ENCODE measurements at regions not wholly inside any gene's neighbourhood (a gene's known extent, or its start where the extent isn't known, plus 50 kb on each side); places are given as distances from the start of the nearest gene placed in this dataset.

GRCh38 chr18:45349467-45349866 is 265.8 kb upstream of the SLC14A2 start:
- H3K79me2 ChIP-seq (ENCODE audit: low read length) = no peaks in the 10 kb centered on the region
- intact Hi-C loops (cut with micrococcal nuclease) = no loop called here
- no peak overlapping the region for H3K9ac ChIP-seq (ENCODE audit: low read length)
- H3K4me1 ChIP-seq (ENCODE audit: insufficient read depth, low read length) = peaks cover 9% of the 10 kb centered on the region
- H3K36me3 ChIP-seq (ENCODE audit: low read depth, low read length) = no peaks in the 10 kb centered on the region
- H3K9me3 ChIP-seq (ENCODE audit: low read length) = no peaks in the 10 kb centered on the region
- H2AFZ ChIP-seq (ENCODE audit: low read length) = no peak overlapping the region
- DNase-seq (no peak), ATAC-seq (no peak)
- no peaks in the 10 kb centered on the region for H3K9me2 ChIP-seq (replicated peaks; ENCODE audit: low read length)
- CTCF ChIA-PET = no interaction called here
- H3K4me3 ChIP-seq (ENCODE audit: low read length) = no peak overlapping the region
- H3K27ac ChIP-seq (ENCODE audit: low read length) = no peak overlapping the region
- no peak overlapping the region for H3K4me2 ChIP-seq (ENCODE audit: low read length)
- no peaks in the 10 kb centered on the region for H4K20me1 ChIP-seq (ENCODE audit: low read length)
- no peak for TF ChIP-seq EZH2 (IDR thresholded peaks at IDR 0.05; ENCODE audit: low read length, unreplicated experiment)
- TF ChIP-seq EZH2phosphoT487 (IDR thresholded peaks at IDR 0.05; ENCODE audit: borderline replicate concordance, low read length) = no peak
- TF ChIP-seq CTCF (conservative IDR thresholded peaks at IDR 0.05; ENCODE audit: low read depth, low read length) = no peak
- no TSS peak for BruUV-seq (replicated peaks)
- H3K27me3 ChIP-seq (ENCODE audit: low read length) = no peaks in the 10 kb centered on the region
- POLR2A ChIA-PET (ENCODE audit: unreplicated experiment) = no interaction called here
- no peaks in the 10 kb centered on the region for H3F3A ChIP-seq (ENCODE audit: low read length, unreplicated experiment)

DNA sequence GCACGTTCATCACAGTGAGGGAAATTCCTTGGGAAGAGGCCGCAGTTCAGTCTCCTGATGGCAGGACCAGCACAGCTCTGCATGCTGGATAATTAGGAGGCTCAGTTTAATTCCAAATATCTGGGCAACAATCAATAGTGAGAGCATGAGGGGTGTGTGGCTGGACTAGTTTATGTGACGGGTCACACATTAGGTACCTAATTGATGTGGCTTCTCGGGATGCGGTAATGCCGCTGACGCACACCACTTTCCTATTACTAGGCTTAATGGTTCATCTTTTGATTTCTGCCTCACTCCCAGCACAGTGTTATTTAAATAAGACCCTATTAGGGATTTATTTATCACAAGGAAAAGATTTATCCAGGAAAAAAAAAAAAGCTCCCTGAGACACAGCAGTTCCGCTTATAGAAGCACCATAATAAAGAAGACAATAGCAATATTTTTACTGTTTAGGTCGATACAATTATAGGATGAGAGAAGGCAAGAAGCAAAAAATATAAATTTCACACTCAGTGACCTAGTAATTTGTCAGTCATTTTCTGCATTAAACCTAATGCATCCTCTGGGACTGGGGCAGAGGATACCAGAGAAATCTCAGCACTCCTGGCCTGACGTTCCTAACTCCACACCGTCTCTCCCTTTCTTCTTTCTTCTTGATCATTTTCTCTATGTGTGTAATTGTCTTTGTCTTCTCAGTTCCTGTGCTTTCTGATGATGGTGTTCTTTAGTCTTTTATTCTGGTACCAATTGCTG is 264.7 kb upstream of the SLC14A2 start:
- H3K79me2 ChIP-seq (ENCODE audit: low read length) = no peaks in the 10 kb centered on the region
- H3K4me1 ChIP-seq (ENCODE audit: insufficient read depth, low read length) = peaks cover 9% of the 10 kb centered on the region
- H3K9me2 ChIP-seq (replicated peaks; ENCODE audit: low read length) = no peaks in the 10 kb centered on the region
- H2AFZ ChIP-seq (ENCODE audit: low read length) = no peak overlapping the region
- no peaks in the 10 kb centered on the region for H4K20me1 ChIP-seq (ENCODE audit: low read length)
- no peak overlapping the region for H3K9ac ChIP-seq (ENCODE audit: low read length)
- CTCF ChIA-PET = interaction anchor here (0.6 kb wide), 1 partner anchor 1227 kb away, joined by 3 read pairs; no protein-coding TSS in a partner anchor
- BruUV-seq (replicated peaks) = no TSS peak
- DNase-seq = no peak
- TF ChIP-seq EZH2phosphoT487 (IDR thresholded peaks at IDR 0.05; ENCODE audit: borderline replicate concordance, low read length) (no peak), CTCF (conservative IDR thresholded peaks at IDR 0.05; ENCODE audit: low read depth, low read length) (no peak), EZH2 (IDR thresholded peaks at IDR 0.05; ENCODE audit: low read length, unreplicated experiment) (no peak)
- H3F3A ChIP-seq (ENCODE audit: low read length, unreplicated experiment) = no peaks in the 10 kb centered on the region
- no peak overlapping the region for H3K4me2 ChIP-seq (ENCODE audit: low read length)
- H3K36me3 ChIP-seq (ENCODE audit: low read depth, low read length) = no peaks in the 10 kb centered on the region
- no peaks in the 10 kb centered on the region for H3K27me3 ChIP-seq (ENCODE audit: low read length)
- intact Hi-C loops (cut with micrococcal nuclease) = no loop called here
- H3K4me3 ChIP-seq (ENCODE audit: low read length) = no peak overlapping the region
- no peaks in the 10 kb centered on the region for H3K9me3 ChIP-seq (ENCODE audit: low read length)
- no peak overlapping the region for H3K27ac ChIP-seq (ENCODE audit: low read length)
- POLR2A ChIA-PET (ENCODE audit: unreplicated experiment) = no interaction called here
- no peak for ATAC-seq

DNA sequence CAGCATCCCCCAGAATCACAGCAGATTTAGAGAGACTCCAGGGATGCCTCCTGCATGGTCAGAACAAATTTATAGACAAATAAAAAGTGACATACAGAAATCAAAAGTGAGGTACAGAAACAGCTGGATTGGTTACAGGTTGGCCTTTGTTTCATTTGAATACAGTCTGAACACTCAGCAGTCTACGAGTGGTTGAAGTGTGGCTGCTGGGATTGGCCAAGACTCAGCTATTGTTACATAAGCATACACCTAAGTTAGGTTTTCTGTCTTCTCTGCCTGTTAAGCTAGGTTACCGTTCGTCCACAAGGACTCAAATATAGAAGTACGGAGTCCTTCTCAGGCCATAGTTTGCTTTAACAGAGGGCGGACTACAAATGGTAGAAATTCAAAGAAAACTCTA is 262.4 kb upstream of the SLC14A2 start:
- H4K20me1 ChIP-seq (ENCODE audit: low read length) = no peaks in the 10 kb centered on the region
- ChIA-PET POLR2A (ENCODE audit: unreplicated experiment) (no interaction called here), CTCF (no interaction called here)
- no peaks in the 10 kb centered on the region for H3K9me2 ChIP-seq (replicated peaks; ENCODE audit: low read length)
- no peak for ATAC-seq
- no peak overlapping the region for H3K9ac ChIP-seq (ENCODE audit: low read length)
- peaks cover 9% of the 10 kb centered on the region for H3K4me1 ChIP-seq (ENCODE audit: insufficient read depth, low read length)
- no peak overlapping the region for H3K4me3 ChIP-seq (ENCODE audit: low read length)
- no peak for DNase-seq
- TF ChIP-seq CTCF (conservative IDR thresholded peaks at IDR 0.05; ENCODE audit: low read depth, low read length) (no peak), EZH2 (IDR thresholded peaks at IDR 0.05; ENCODE audit: low read length, unreplicated experiment) (no peak), EZH2phosphoT487 (IDR thresholded peaks at IDR 0.05; ENCODE audit: borderline replicate concordance, low read length) (no peak)
- no peak overlapping the region for H3K27ac ChIP-seq (ENCODE audit: low read length)
- H2AFZ ChIP-seq (ENCODE audit: low read length) = no peak overlapping the region
- H3K4me2 ChIP-seq (ENCODE audit: low read length) = no peak overlapping the region
- no peaks in the 10 kb centered on the region for H3K27me3 ChIP-seq (ENCODE audit: low read length)
- no TSS peak for BruUV-seq (replicated peaks)
- no peaks in the 10 kb centered on the region for H3F3A ChIP-seq (ENCODE audit: low read length, unreplicated experiment)
- no peaks in the 10 kb centered on the region for H3K9me3 ChIP-seq (ENCODE audit: low read length)
- intact Hi-C loops (cut with micrococcal nuclease) = no loop called here
- no peaks in the 10 kb centered on the region for H3K79me2 ChIP-seq (ENCODE audit: low read length)
- H3K36me3 ChIP-seq (ENCODE audit: low read depth, low read length) = no peaks in the 10 kb centered on the region

Measured in PC-3 (cell line).